Kidney (tissue), 13 donors: ENCODE measurements at regions not wholly inside any gene's neighbourhood (a gene's known extent, or its start where the extent isn't known, plus 50 kb on each side); places are given as distances from the start of the nearest gene placed in this dataset.

Source experiments
- DNase-seq, 5 donors: peaks; one replicate each; pipeline ENCODE4 v3.0.0-alpha.2; 2013 to 2020
- FAIRE-seq: peaks from 2 replicates; lab custom pipeline; 2012; peaks lifted over from hg19 to GRCh38; lab: Jason Lieb, UNC
- H3K27ac ChIP-seq, 2 donors: one replicate each; pipeline ENCODE4 v1.7.0; 2013; ENCODE audit warnings: low read depth in 2 of 2, low read length in 2 of 2, inconsistent platforms in 1 of 2
- H3K27me3 ChIP-seq: one replicate; pipeline ENCODE4 v1.7.1; 2013; ENCODE audit warnings: low read length, inconsistent platforms; ENCODE audit not compliant: control insufficient read depth, insufficient read depth
- H3K36me3 ChIP-seq, 3 donors: one replicate each; pipeline versions ENCODE4 v1.7.0 to v1.7.1; 2013; ENCODE audit warnings: low read length in 3 of 3, control low read depth in 1 of 3, inconsistent platforms in 1 of 3; ENCODE audit not compliant: insufficient read depth in 3 of 3, control insufficient read depth in 2 of 3
- H3K4me1 ChIP-seq, 3 donors: one replicate each; pipeline versions ENCODE4 v1.7.0 to v1.7.1; 2013; ENCODE audit warnings: low read length in 3 of 3, inconsistent platforms in 1 of 3, low read depth in 1 of 3; ENCODE audit not compliant: control insufficient read depth in 2 of 3, insufficient read depth in 2 of 3
- H3K4me3 ChIP-seq, 3 donors: one replicate each; pipeline versions ENCODE4 v1.7.0 to v1.8.1; 2013; ENCODE audit warnings: low read length in 3 of 3, control low read depth in 1 of 3, inconsistent platforms in 1 of 3
- H3K9ac ChIP-seq, 3 donors: one replicate each; pipeline versions ENCODE4 v1.7.0 to v1.7.1; 2013; ENCODE audit warnings: low read length in 3 of 3, control low read depth in 1 of 3, inconsistent platforms in 1 of 3
- H3K9me3 ChIP-seq, 3 donors: one replicate each; pipeline versions ENCODE4 v1.7.0 to v1.7.1; 2013; ENCODE audit warnings: low read length in 3 of 3, control low read depth in 1 of 3, inconsistent platforms in 1 of 3; ENCODE audit not compliant: control insufficient read depth in 2 of 3, insufficient read depth in 1 of 3
- CTCF ChIP-seq: IDR thresholded peaks from 3 replicates; pipeline ENCODE4 v1.5.1; 2012; ENCODE audit warnings: mild to moderate bottlenecking, moderate library complexity, borderline replicate concordance; ENCODE audit not compliant: insufficient read depth; ENCODE audit errors: extremely low read depth
- intact Hi-C: fragments of 100-400 bp; cut with DNase I; formaldehyde crosslinking; loops from one replicate; pipeline ENCODE4 v1.11.1; 2022
- donor health status: control.
- donor health status: control.
- donor health status: control.
- donor health status: control.
- donor health status: control.
- donor health status: DM: yes; HTN: yes; CAD: no.
- donor health status: Normal renal cell carcinoma (clear cell type).

DNA sequence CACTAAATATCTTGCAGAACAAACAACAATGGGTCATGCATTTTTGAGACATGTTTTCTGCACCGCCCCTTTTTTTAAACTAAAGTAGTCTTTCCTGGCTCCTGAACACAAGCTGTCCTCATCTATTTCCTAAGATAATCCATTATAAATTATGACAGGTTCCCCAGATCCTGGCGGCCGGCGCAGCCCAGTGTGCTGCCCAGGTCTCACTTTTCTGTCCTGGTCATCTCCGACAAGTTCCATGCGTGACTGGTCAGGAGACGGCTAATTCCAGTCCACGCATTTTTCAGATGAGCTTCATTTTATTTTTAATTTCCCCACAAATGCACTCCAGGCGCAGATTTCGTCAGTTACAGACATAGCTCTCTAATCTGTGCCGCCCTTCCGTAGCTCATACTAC, 92.9 kb upstream of the EGFLAM start:
- DNase-seq (no peak), FAIRE-seq (no peak)
- Histone ChIP-seq H3K9ac (no peak overlapping the region), H3K4me1 (no peaks in the 10 kb centered on the region), H3K4me3 (no peak overlapping the region), H3K36me3 (no peaks in the 10 kb centered on the region), H3K9me3 (no peaks in the 10 kb centered on the region), H3K27me3 (no peaks in the 10 kb centered on the region), H3K27ac (no peak overlapping the region)
- intact Hi-C loops, result no loop called here
- TF ChIP-seq CTCF, result no peak

- no peak for TF ChIP-seq CTCF
- DNase-seq (no peak), FAIRE-seq (no peak)
- no peaks in the 10 kb centered on the region for H3K36me3 ChIP-seq
- H3K4me1 ChIP-seq, result no peaks in the 10 kb centered on the region
- H3K27ac ChIP-seq, result no peak overlapping the region
- no peaks in the 10 kb centered on the region for H3K27me3 ChIP-seq
- intact Hi-C loops, result no loop called here
- no peaks in the 10 kb centered on the region for H3K9me3 ChIP-seq
- no peak overlapping the region for H3K9ac ChIP-seq
- no peak overlapping the region for H3K4me3 ChIP-seq
Observed at GRCh38 chr5:38164776-38165399, 93.5 kb upstream of the EGFLAM start.

DNA sequence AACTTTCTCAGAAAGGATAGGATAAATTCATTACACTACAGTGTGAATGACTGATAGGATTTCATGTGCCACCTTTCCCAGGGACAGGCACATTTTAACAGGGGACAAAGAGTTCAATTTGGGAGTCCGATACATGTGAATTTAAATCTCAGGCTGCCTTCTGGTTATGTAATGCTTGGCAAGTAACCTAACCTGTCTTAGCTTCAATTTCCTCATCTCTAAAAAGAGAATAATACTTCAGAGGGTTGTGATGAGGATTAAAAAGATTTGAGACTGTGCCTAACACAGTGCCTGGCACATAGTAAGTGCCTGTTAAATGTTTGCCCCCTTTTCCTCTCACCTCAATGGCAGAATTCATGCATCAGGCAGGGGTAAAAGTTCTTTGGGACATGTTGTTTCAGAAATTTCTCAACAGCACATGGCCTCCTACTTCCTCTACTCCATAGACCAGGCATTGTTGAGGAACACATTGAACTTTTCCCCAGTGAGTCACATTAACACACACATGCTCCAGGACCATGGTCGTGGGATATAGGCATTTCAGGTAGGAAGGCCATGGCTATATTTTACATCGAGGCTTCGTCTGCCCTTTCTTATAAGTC, 94.6 kb upstream of the EGFLAM start:
- FAIRE-seq (no peak), DNase-seq (no peak)
- Histone ChIP-seq H3K36me3 (no peaks in the 10 kb centered on the region), H3K9ac (no peak overlapping the region), H3K4me1 (no peaks in the 10 kb centered on the region), H3K27ac (no peak overlapping the region), H3K4me3 (no peak overlapping the region), H3K27me3 (no peaks in the 10 kb centered on the region), H3K9me3 (no peaks in the 10 kb centered on the region)
- TF ChIP-seq CTCF, result no peak
- intact Hi-C loops, result no loop called here
